HG03575 (cell line): ENCODE measurements at regions not wholly inside any gene's neighbourhood (a gene's known extent, or its start where the extent isn't known, plus 50 kb on each side); places are given as distances from the start of the nearest gene placed in this dataset.
"Not testable (repeated sequence)": the region's sequence is repeated elsewhere in the genome, so short reads cannot be mapped to it uniquely, and the experiment has no call there.

Experiments
- ATAC-seq: cut with Tn5 transposase; IDR thresholded peaks from one replicate; pipeline ENCODE4 v1.9.1; 2021; ENCODE audit not compliant: unreplicated experiment, insufficient number of reproducible peaks, low FRiP score; ENCODE audit errors: extremely low read depth

GRCh38 chr9:2378266-2378665 lies 243.3 kb upstream of the VLDLR start:
- no peak for ATAC-seq

- no peak for ATAC-seq
Observed at GRCh38 chr9:2378816-2379215, 242.8 kb upstream of the VLDLR start.

DNA sequence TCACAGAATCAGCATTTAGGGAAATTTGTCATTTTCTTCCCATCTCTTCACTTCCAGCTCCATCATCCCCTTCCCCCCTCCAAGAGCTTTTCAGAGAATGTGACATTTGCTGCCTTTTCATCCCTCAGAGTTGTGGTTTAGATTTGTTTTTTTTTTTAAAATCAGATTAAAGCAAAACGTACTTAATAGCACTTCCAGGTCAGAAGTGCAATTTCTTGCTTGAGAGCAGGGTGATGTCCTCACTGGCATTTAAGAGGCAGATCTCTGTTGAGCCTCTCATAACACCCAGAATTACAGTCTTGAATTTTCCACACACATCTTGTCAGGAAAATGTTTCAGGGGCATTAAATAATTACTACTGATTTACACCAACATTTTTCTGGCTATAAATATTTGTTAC lies 236.8 kb upstream of the VLDLR start:
- no peak for ATAC-seq

DNA sequence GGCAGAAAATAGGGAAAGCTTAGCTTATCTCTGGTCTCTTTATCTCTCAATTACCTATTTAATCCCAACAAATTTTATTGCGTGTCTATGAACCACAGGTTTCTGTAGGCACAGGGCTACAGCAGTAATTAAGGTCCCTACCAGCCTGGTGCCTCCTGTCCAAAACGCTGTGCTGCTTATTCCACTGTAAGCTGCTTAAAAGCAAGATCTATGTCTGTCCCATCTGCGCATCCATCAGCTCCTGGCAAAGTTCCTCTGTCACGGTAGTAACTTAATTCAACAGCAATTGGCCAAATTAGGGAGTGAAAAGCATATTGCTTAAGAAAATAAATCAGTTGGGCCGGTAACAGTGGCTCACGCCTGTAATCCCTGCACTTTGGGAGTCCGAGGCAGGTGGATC lies 235.8 kb upstream of the VLDLR start:
- no peak for ATAC-seq

DNA sequence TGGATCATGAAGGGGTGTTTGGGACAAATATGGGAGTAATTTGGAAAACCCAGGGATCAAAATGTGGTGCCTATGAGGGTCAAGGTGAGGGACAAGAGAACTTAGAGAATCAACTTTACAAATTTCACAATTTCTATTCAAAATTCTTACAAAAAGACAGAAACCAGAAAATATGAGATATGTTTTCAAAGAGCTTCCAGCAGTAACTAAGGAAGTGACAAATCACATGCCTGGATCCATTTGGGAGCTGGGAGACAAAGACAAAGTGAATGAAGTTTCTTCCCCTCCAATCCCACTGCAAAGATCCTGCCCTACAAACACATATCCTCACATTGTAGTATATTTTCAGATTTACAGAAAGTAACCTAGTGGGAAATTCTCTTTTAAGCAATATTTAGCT lies 235.0 kb upstream of the VLDLR start:
- ATAC-seq: no peak

- ATAC-seq: no peak
Observed at GRCh38 chr9:2387166-2387565, 234.4 kb upstream of the VLDLR start.

GRCh38 chr9:2389404-2389803 lies 232.2 kb upstream of the VLDLR start:
- ATAC-seq: no peak

DNA sequence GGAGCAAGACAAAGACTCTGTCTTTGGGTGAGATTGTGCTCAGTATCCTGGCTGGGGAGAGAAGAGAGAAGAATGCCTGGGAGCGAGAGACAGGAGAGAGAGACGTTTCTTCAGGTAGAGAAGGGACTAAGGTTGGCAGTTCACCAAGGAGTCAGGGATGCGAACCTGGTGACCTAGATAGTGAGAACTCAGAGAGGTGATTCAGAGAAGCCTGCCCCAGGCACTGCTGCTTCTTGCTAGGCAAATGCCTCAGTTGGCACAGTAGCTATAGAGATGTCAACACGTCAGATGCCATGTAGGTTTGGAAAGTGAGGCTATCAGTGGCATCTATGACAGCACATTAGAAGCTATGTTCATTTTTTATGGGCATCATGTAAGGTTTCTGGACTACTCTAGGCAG lies 231.6 kb upstream of the VLDLR start:
- ATAC-seq: no peak

DNA sequence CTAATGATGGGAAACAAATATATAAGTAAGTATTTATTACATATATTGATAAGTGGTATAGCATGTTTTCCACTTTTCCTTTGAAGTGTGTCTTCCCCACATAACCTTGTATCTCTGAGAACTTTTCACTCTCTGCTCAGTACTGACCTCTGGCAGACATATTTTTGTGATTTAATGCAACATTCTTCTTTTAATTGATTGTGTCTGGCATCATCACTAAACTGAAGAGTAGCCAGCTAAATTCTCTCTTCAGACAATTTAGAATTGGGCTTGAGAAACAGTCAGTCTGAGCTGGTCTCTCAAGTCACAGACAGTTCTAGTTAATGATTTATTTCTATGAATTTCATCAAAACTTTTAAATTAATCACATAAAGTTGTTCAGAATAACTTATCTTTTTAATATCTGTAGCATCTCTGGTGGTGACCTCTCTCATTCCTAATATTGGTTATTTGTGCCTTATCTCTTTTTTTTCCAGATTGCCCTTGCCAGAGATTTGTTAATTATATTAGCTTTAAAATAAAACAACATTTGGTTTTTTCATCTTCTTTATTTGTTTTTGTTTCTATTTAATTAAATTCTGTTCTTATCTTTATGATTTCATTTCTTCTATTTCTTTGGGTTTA lies 230.0 kb upstream of the VLDLR start:
- ATAC-seq: not testable (repeated sequence)

GRCh38 chr9:2394087-2394741 lies 227.4 kb upstream of the VLDLR start:
- ATAC-seq: not testable (repeated sequence)

GRCh38 chr9:2395814-2396612 lies 225.6 kb upstream of the VLDLR start:
- no peak for ATAC-seq

GRCh38 chr9:2396622-2397285 lies 224.8 kb upstream of the VLDLR start:
- no peak for ATAC-seq

GRCh38 chr9:2397875-2398274 lies 223.7 kb upstream of the VLDLR start:
- ATAC-seq: not testable (repeated sequence)

- not testable (repeated sequence) for ATAC-seq
Observed at GRCh38 chr9:2401746-2402145, 219.8 kb upstream of the VLDLR start.

DNA sequence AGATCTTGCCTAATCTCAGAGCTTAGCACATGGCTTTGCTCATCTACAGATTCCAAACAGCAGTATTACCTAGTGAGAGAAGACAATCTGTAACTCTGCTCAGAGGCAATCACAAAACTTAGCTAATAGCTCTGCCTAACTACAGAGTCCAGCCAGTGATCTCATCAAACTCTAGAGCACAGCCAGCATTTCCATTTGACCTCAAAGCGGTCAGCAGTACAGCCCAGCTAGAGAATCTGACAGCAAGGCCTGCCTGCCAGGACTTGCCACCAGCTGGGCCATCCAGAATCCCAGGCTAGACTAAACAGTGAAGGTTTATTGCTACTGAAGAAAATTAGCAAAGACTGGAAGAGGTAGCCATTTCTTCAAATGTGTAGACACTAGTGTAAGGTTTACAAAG lies 217.9 kb upstream of the VLDLR start:
- ATAC-seq: no peak

DNA sequence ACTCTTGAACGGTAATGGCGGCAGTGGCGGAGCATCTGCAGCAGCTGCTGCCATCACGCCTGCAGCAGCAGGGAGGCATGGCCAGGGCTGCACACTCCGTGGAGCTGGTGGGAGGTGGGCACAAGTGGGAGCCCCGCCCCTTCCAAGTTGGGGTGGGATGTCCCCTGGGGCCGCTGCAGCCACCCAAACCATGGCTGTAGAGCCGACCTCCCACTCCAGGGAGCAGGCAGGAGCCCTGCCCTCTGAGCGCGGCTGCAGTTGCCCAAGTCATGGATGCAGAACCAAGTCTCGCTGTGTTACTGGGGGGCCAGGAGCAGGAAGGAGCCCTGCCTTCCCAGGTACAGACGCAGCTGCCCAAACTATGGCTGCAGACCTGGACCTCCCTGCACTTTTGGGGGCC lies 215.3 kb upstream of the VLDLR start:
- no peak for ATAC-seq

DNA sequence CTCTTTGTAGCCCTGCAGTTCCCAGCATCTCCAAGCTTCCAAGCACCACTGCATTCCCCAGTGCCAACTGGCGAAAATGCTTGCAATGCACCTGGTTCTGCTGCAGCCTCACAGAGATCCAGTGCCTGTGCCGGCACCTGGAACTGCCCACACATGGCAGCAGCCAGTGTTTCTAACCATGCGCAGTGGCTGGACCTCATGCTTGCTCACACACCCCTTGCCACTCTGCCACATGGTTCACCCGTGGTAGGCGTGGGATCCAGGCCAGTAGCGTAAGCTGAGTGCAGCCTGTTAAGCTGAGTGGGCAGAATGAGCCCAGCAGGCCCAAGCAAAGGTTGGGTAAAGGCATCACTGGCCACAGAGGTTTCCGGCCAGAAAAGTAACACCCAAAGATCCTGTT lies 214.1 kb upstream of the VLDLR start:
- ATAC-seq: no peak

DNA sequence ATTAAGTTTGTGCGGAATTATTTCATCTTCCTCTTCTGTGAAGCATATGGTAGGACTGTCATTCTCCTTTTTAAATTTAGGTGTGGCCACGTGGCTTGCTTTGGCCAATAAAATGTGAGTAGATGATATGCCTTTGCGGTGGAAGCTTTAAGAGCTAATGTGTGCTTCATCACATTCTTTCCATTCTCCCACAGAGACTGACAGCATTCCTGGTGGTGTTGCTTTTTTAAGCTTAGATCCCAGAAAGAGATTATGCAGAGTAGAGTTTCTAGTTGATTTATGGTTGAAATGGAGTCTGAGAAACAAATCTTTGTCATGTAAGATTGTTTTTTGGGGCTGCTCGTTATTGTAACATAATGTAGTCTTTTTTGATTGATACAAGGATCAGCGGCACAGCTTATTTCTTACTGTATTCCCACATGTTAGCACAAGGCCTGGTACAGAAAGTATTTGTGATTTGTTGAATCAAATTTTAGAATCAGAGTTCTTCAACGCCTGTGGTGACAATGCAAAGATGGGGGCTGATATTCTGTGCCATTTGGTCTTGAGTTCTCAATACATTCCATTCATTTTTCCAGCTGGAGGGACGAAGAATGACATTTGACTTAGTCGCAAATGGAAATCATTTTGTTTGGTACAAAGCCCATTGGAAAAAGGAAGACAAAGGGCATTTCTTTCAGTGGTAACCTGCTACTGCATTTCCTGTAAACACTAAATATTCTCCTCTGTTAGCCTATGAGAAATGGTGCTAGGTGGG lies 209.9 kb upstream of the VLDLR start:
- ATAC-seq: no peak

- no peak for ATAC-seq
Observed at GRCh38 chr9:2413160-2413805, 208.3 kb upstream of the VLDLR start.
